ENCODE measurements at regions not wholly inside any gene's neighbourhood (a gene's known extent, or its start where the extent isn't known, plus 50 kb on each side); places are given as distances from the start of the nearest gene placed in this dataset.

DNA sequence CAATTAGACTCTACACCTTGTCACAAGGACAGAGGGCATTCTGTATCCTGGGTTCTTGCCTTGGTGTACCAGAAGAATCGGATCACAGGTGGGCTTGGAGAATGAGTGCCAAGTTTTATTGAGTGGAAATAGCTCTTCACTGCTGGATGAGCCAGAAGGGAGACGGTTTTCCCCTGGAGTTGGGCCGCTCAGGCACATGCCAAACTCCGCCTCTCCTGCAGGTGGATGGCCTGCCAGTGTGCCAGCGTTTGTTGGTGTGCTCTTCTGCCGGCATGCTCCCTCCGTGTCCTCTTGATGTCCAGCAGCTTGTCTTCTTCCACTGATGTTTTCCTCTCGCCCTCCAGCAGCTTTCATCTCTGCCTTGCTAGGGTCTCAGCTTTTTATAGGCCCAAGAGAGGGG lies 115.5 kb upstream of the RAB27B start:
- Histone ChIP-seq H3K27ac (ENCODE audit: low read length) (no peak overlapping the region), H3K4me1 (ENCODE audit: control insufficient read depth in 1 of 2, extremely low read depth in 1 of 2, insufficient read depth in 2 of 2, low read length in 2 of 2) (peaks cover 9 to 21% of the 10 kb centered on the region in 2 experiments), H3K27me3 (replicated peaks in 1 of 2; ENCODE audit: control insufficient read depth in 2 of 2, extremely low read depth in 1 of 2, insufficient read depth in 2 of 2, low read length in 1 of 2) (no peaks in the 10 kb centered on the region), H3K9me3 (no peaks in the 10 kb centered on the region), H3K36me3 (ENCODE audit: control insufficient read depth in 2 of 2, extremely low read depth in 1 of 2, insufficient read depth in 1 of 2, low read length in 1 of 2) (no peaks in the 10 kb centered on the region), H3K4me3 (ENCODE audit: control insufficient read depth in 1 of 2, extremely low read depth in 1 of 2, low read length in 1 of 2) (no peak overlapping the region)
- Mint-ChIP-seq H3K27me3 (peaks cover under 1 to 7% of the 10 kb centered on the region in 2 donors), H3K27ac (peak overlapping the region in 1 of 2 donors; percentile 22), H3K4me1 (peaks cover 34 to 48% (median 42%) of the 10 kb centered on the region in 3 donors), H3K36me3 (no peaks in the 10 kb centered on the region), H3K4me3 (peak overlapping the region in 1 of 3 donors; percentile 35), H3K9me3 (peaks cover 0 to under 1% (median 0%) of the 10 kb centered on the region in 3 donors)
- ChIA-PET CTCF (interaction anchor here in 1 of 2 donors (0.7 kb wide), 1 partner anchor 312 kb away, joined by 3 read pairs; no protein-coding TSS in a partner anchor), POLR2A (no interaction called here)
- DNase-seq (no peak), ATAC-seq (replicated peaks in 1 of 4) (no peak)
- WGBS (ENCODE audit: insufficient coverage) = 94% methylated on average over 6 of the region's 8 CpGs

DNA sequence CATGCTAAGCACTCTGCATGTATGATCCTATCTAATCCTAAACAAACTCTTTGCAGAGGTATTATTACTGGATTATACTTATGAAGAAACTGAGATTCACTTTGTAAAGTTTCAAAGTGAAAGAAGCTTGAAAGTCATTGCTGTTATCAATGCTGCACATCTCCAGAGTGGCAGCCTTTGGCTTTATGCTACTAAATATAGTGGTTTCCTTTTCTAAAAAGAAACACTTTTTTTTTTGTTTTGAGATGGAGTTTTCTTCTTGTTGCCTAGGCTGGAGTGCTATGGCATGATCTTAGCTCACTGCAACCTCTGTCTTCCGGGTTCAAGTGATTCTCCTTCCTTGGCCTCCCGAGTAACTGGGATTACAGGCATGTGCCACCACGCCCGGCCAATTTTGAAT lies 114.9 kb upstream of the RAB27B start:
- WGBS (ENCODE audit: insufficient coverage) = no CpG with 5 or more reads among the region's 4 CpGs
- Histone ChIP-seq H3K4me3 (ENCODE audit: control insufficient read depth in 1 of 2, extremely low read depth in 1 of 2, low read length in 1 of 2) (no peak overlapping the region), H3K27ac (ENCODE audit: low read length) (no peak overlapping the region), H3K4me1 (ENCODE audit: control insufficient read depth in 1 of 2, extremely low read depth in 1 of 2, insufficient read depth in 2 of 2, low read length in 2 of 2) (peaks cover 13 to 21% of the 10 kb centered on the region in 2 experiments), H3K27me3 (replicated peaks in 1 of 2; ENCODE audit: control insufficient read depth in 2 of 2, extremely low read depth in 1 of 2, insufficient read depth in 2 of 2, low read length in 1 of 2) (no peaks in the 10 kb centered on the region), H3K36me3 (ENCODE audit: control insufficient read depth in 2 of 2, extremely low read depth in 1 of 2, insufficient read depth in 1 of 2, low read length in 1 of 2) (no peaks in the 10 kb centered on the region), H3K9me3 (no peaks in the 10 kb centered on the region)
- Mint-ChIP-seq H3K9me3 (no peaks in the 10 kb centered on the region), H3K27ac (no peak overlapping the region), H3K4me1 (peaks cover 40 to 55% (median 49%) of the 10 kb centered on the region in 3 donors), H3K27me3 (peaks cover 0 to 4% of the 10 kb centered on the region in 2 donors), H3K36me3 (no peaks in the 10 kb centered on the region), H3K4me3 (peak overlapping the region in 1 of 3 donors; percentile 35)
- POLR2A ChIA-PET = no interaction called here
- CTCF ChIA-PET = interaction anchor here in 1 of 2 donors (0.7 kb wide), 1 partner anchor 311 kb away, joined by 3 read pairs; no protein-coding TSS in a partner anchor
- DNase-seq = peak in 1 of 35 experiments; percentile 2
- peak in 2 of 4 experiments; percentile 22 to 51 for ATAC-seq (replicated peaks in 1 of 4)

DNA sequence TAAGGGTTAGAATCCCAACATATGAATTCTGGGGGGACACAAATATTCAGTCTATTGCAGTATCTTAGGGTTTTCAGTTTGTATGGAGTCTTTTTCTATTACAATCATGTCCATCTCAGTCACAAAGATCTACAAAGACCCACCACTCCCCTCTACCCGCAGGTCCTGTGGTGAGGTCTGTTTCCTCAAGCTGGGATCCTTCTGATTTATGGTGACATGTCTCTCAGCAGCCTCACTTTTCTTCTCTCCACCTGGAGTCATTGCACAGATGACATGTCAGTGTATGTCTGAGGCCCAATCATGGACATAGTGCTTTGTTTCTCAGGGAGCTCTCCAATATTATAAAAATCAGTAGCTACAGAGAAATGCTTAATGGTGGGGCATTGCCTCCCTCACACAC lies 113.4 kb upstream of the RAB27B start:
- H3K9me3 Mint-ChIP-seq = no peaks in the 10 kb centered on the region
- peaks cover 0 to 4% of the 10 kb centered on the region in 2 donors for H3K27me3 Mint-ChIP-seq
- H3K27me3 ChIP-seq (replicated peaks in 1 of 2; ENCODE audit: control insufficient read depth in 2 of 2, extremely low read depth in 1 of 2, insufficient read depth in 2 of 2, low read length in 1 of 2) = no peaks in the 10 kb centered on the region
- DNase-seq (no peak), ATAC-seq (replicated peaks in 1 of 4) (no peak)
- no peaks in the 10 kb centered on the region for H3K9me3 ChIP-seq
- POLR2A ChIA-PET = no interaction called here
- no peaks in the 10 kb centered on the region for H3K36me3 ChIP-seq (ENCODE audit: control insufficient read depth in 2 of 2, extremely low read depth in 1 of 2, insufficient read depth in 1 of 2, low read length in 1 of 2)
- H3K4me1 Mint-ChIP-seq = peaks cover 44 to 59% (median 54%) of the 10 kb centered on the region in 3 donors
- H3K4me1 ChIP-seq (ENCODE audit: control insufficient read depth in 1 of 2, extremely low read depth in 1 of 2, insufficient read depth in 2 of 2, low read length in 2 of 2) = peaks cover 17 to 21% of the 10 kb centered on the region in 2 experiments
- no CpG with 5 or more reads among the region's 1 CpG for WGBS (ENCODE audit: insufficient coverage)
- no peaks in the 10 kb centered on the region for H3K36me3 Mint-ChIP-seq
- H3K4me3 Mint-ChIP-seq = no peak overlapping the region
- CTCF ChIA-PET = interaction anchor here in 1 of 2 donors (0.5 kb wide), 1 partner anchor 118 kb away, joined by 3 read pairs; no protein-coding TSS in a partner anchor
- no peak overlapping the region for H3K4me3 ChIP-seq (ENCODE audit: control insufficient read depth in 1 of 2, extremely low read depth in 1 of 2, low read length in 1 of 2)
- H3K27ac Mint-ChIP-seq = no peak overlapping the region
- H3K27ac ChIP-seq (ENCODE audit: low read length) = no peak overlapping the region

DNA sequence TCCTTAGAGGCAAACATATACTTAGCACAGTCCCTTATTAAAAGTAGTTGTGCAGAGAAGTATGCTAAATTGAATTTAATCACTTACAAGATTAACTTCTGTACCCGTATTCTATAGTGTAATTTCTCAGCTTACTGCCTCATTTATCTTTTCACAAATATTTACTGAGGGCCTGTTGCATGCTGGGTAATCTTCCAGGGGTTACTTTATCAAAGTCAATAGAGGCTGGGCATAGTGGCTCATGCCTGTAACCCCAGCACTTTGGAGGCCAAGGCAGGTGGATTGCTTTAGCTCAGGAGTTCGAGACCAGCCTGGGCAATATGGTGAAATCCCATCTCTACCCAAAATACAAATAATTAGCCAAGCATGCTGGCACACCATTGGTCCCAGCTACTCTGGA lies 111.7 kb upstream of the RAB27B start:
- no peak for DNase-seq
- H3K27me3 ChIP-seq (replicated peaks in 1 of 2; ENCODE audit: control insufficient read depth in 2 of 2, extremely low read depth in 1 of 2, insufficient read depth in 2 of 2, low read length in 1 of 2) = no peaks in the 10 kb centered on the region
- ChIA-PET POLR2A (interaction anchor here (0.7 kb wide), 2 partner anchors 143 to 1936 kb away, joined by 3 to 4 read pairs; no protein-coding TSS in a partner anchor), CTCF (interaction anchor here in 1 of 2 donors (0.7 kb wide), 1 partner anchor 174 kb away, joined by 9 read pairs; no protein-coding TSS in a partner anchor)
- no CpG with 5 or more reads among the region's 2 CpGs for WGBS (ENCODE audit: insufficient coverage)
- Mint-ChIP-seq H3K36me3 (no peaks in the 10 kb centered on the region), H3K4me1 (peaks cover 44 to 59% (median 54%) of the 10 kb centered on the region in 3 donors), H3K27me3 (peaks cover 0 to 4% of the 10 kb centered on the region in 2 donors), H3K4me3 (peak overlapping the region in 1 of 3 donors; percentile 69), H3K27ac (no peak overlapping the region), H3K9me3 (no peaks in the 10 kb centered on the region)
- no peaks in the 10 kb centered on the region for H3K36me3 ChIP-seq (ENCODE audit: control insufficient read depth in 2 of 2, extremely low read depth in 1 of 2, insufficient read depth in 1 of 2, low read length in 1 of 2)
- no peaks in the 10 kb centered on the region for H3K9me3 ChIP-seq
- peaks cover 17 to 21% of the 10 kb centered on the region in 2 experiments for H3K4me1 ChIP-seq (ENCODE audit: control insufficient read depth in 1 of 2, extremely low read depth in 1 of 2, insufficient read depth in 2 of 2, low read length in 2 of 2)
- ATAC-seq (replicated peaks in 1 of 4) = no peak
- H3K27ac ChIP-seq (ENCODE audit: low read length) = no peak overlapping the region
- no peak overlapping the region for H3K4me3 ChIP-seq (ENCODE audit: control insufficient read depth in 1 of 2, extremely low read depth in 1 of 2, low read length in 1 of 2)

DNA sequence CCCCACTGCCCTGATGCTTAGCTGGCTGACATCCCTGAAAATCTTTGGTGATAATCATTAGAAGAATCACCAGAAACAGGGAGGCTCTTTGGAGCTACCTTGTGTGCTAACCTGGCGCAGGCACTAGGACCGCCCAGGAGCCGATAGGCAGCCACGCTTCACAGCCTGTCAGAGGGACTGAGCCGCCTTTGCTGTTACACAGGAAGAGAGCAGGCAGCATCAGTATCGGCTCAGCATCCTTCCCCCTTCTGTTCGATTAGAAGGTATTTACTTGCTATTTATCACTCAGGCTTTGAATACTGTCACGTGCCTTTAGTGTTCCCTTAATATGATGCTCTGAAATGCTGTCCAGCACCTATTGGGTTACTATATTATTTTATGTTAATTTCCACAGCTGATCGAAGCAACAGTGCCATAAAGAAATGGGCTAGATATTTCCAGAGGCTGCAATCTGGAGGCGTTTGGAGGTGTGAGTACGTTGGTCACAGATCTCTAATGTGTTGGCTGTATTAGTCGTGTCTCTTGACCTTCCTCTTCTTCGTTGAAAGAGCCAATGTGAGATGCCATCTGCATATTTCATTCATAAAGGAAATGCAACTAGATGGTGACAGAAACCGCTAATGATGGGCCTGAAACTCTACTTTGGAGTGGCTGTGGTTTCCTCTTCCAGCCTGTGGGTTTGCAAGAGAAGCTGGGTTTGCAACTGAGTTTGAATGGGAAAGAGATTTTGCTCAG lies 110.4 kb upstream of the RAB27B start:
- ChIA-PET POLR2A (no interaction called here), CTCF (no interaction called here)
- no peak overlapping the region for H3K27ac ChIP-seq (ENCODE audit: low read length)
- H3K36me3 ChIP-seq (ENCODE audit: control insufficient read depth in 2 of 2, extremely low read depth in 1 of 2, insufficient read depth in 1 of 2, low read length in 1 of 2) = no peaks in the 10 kb centered on the region
- Mint-ChIP-seq H3K4me1 (peaks cover 38 to 50% (median 50%) of the 10 kb centered on the region in 3 donors), H3K27ac (peak overlapping the region in 1 of 2 donors; percentile 13), H3K27me3 (peaks cover 0 to 4% of the 10 kb centered on the region in 2 donors), H3K36me3 (no peaks in the 10 kb centered on the region), H3K9me3 (no peaks in the 10 kb centered on the region), H3K4me3 (peak overlapping the region; percentile 64 to 75 (median 69))
- 0% methylated on average over 10 of the region's 14 CpGs for WGBS (ENCODE audit: insufficient coverage)
- DNase-seq (peak in 32 of 35 experiments; percentile 5 to 58 (median 22)), ATAC-seq (replicated peaks in 1 of 4) (peak; percentile 87 to 95 (median 88))
- H3K4me1 ChIP-seq (ENCODE audit: control insufficient read depth in 1 of 2, extremely low read depth in 1 of 2, insufficient read depth in 2 of 2, low read length in 2 of 2) = peaks cover 16% of the 10 kb centered on the region in 2 experiments
- H3K27me3 ChIP-seq (replicated peaks in 1 of 2; ENCODE audit: control insufficient read depth in 2 of 2, extremely low read depth in 1 of 2, insufficient read depth in 2 of 2, low read length in 1 of 2) = no peaks in the 10 kb centered on the region
- peak overlapping the region; percentile 23 to 62 for H3K4me3 ChIP-seq (ENCODE audit: control insufficient read depth in 1 of 2, extremely low read depth in 1 of 2, low read length in 1 of 2)
- no peaks in the 10 kb centered on the region for H3K9me3 ChIP-seq

DNA sequence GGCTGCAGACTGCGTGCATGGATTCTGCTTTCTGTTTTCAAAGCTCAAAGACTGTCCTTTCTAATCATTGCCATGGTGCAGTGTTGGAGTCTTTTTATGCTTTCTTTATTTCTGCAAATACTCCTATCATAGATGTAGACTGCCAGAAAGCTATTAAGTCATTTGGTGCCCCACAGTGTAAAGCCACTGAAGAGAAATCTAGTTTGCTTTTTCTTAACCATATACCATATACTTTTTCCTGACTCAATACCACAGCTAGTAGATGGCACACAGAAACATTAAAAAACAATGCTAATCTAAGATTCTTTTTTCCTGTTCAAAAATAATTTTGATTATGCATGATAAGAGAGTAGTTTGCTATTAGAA lies 109.9 kb upstream of the RAB27B start:
- Histone ChIP-seq H3K4me3 (ENCODE audit: control insufficient read depth in 1 of 2, extremely low read depth in 1 of 2, low read length in 1 of 2) (peak overlapping the region; percentile 23 to 62), H3K36me3 (ENCODE audit: control insufficient read depth in 2 of 2, extremely low read depth in 1 of 2, insufficient read depth in 1 of 2, low read length in 1 of 2) (no peaks in the 10 kb centered on the region), H3K27me3 (replicated peaks in 1 of 2; ENCODE audit: control insufficient read depth in 2 of 2, extremely low read depth in 1 of 2, insufficient read depth in 2 of 2, low read length in 1 of 2) (no peaks in the 10 kb centered on the region), H3K4me1 (ENCODE audit: control insufficient read depth in 1 of 2, extremely low read depth in 1 of 2, insufficient read depth in 2 of 2, low read length in 2 of 2) (peaks cover 11 to 13% of the 10 kb centered on the region in 2 experiments), H3K9me3 (no peaks in the 10 kb centered on the region), H3K27ac (ENCODE audit: low read length) (no peak overlapping the region)
- POLR2A ChIA-PET = no interaction called here
- WGBS (ENCODE audit: insufficient coverage) = no CpG with 5 or more reads among the region's 1 CpG
- peak in 1 of 4 experiments; percentile 6 for ATAC-seq (replicated peaks in 1 of 4)
- H3K27ac Mint-ChIP-seq = no peak overlapping the region
- H3K36me3 Mint-ChIP-seq = no peaks in the 10 kb centered on the region
- DNase-seq = no peak
- H3K4me3 Mint-ChIP-seq = peak overlapping the region; percentile 64 to 75 (median 69)
- CTCF ChIA-PET = no interaction called here
- H3K9me3 Mint-ChIP-seq = no peaks in the 10 kb centered on the region
- H3K27me3 Mint-ChIP-seq = peaks cover 0 to 4% of the 10 kb centered on the region in 2 donors
- H3K4me1 Mint-ChIP-seq = peaks cover 32 to 45% (median 45%) of the 10 kb centered on the region in 3 donors

All from T-cell (primary cell).